ENCODE measurements at regions not wholly inside any gene's neighbourhood (a gene's known extent, or its start where the extent isn't known, plus 50 kb on each side); places are given as distances from the start of the nearest gene placed in this dataset.

DNA sequence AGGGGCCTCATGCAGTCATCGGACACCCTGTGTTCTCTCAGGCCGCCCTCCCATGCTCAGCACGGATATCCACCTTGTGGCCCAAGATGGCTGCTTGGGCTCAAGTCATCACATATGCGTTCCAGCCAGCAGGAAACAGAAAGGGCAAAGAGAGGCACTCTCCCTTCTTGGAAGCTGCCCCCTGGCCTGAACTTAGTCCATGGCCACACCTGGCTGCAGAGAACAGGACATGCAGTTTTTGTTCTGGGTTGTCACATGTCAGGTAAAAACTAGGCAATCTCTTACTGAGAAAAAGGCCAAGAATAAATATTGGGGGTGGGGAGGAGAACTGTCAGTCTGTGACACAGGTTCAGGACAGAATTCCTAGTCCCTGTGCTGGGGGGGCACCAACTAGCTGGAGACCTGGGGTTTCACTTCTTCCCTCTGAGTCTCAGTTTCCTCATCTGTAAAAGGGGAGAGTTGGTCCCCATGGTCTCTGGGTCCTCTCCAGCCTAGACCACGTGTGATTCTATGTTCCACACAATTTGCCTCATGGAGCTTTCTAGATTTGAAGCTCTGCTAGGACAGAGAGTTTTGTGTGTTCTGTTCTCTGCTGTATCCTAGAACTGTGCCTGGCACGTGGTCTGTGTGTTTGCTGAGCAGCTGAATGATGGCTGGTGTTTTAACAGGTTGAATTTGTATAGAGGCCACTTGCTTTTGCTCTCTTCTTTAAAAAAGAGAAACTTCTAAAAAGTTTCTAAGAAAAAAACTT is 107.2 kb upstream of the ANO1 start:
- TF ChIP-seq, protein P1, sequence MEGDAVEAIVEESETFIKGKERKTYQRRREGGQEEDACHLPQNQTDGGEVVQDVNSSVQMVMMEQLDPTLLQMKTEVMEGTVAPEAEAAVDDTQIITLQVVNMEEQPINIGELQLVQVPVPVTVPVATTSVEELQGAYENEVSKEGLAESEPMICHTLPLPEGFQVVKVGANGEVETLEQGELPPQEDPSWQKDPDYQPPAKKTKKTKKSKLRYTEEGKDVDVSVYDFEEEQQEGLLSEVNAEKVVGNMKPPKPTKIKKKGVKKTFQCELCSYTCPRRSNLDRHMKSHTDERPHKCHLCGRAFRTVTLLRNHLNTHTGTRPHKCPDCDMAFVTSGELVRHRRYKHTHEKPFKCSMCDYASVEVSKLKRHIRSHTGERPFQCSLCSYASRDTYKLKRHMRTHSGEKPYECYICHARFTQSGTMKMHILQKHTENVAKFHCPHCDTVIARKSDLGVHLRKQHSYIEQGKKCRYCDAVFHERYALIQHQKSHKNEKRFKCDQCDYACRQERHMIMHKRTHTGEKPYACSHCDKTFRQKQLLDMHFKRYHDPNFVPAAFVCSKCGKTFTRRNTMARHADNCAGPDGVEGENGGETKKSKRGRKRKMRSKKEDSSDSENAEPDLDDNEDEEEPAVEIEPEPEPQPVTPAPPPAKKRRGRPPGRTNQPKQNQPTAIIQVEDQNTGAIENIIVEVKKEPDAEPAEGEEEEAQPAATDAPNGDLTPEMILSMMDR (IDR thresholded peaks at IDR 0.05 in 8 of 11, conservative IDR thresholded peaks at IDR 0.05 in 3 of 11) = no peak
- TF ChIP-seq POLR2A (IDR thresholded peaks at IDR 0.05) (no peak), POLR2AphosphoS5 (IDR thresholded peaks at IDR 0.05) (no peak)

Data from spleen (tissue), 7 donors.